ENCODE measurements at regions not wholly inside any gene's neighbourhood (a gene's known extent, or its start where the extent isn't known, plus 50 kb on each side); places are given as distances from the start of the nearest gene placed in this dataset.

- intact Hi-C loops (cut with DNase I) = no loop called here
- Histone ChIP-seq H3K4me3 (no peak overlapping the region), H3K27ac (no peak overlapping the region), H3K36me3 (no peaks in the 10 kb centered on the region), H3K4me1 (peaks cover 7% of the 10 kb centered on the region), H3K9me3 (no peaks in the 10 kb centered on the region), H3K27me3 (no peaks in the 10 kb centered on the region)
- TF ChIP-seq POLR2AphosphoS5 (IDR thresholded peaks at IDR 0.05; ENCODE audit: insufficient read depth in 1 of 2, low read depth in 1 of 2) (no peak), POLR2A (IDR thresholded peaks at IDR 0.05) (no peak), CTCF (IDR thresholded peaks at IDR 0.05) (no peak)
- DNase-seq (ENCODE audit: extremely low spot score in 2 of 2) = no peak
These were observed 189.9 kb upstream of the PRLR start for GRCh38 chr5:35420200-35420599.

GRCh38 chr5:35417040-35417439, 186.8 kb upstream of the PRLR start:
- DNase-seq (ENCODE audit: extremely low spot score in 2 of 2) = no peak
- H3K4me1 ChIP-seq = peaks cover 7% of the 10 kb centered on the region
- intact Hi-C loops (cut with DNase I) = no loop called here

GRCh38 chr5:35416217-35416988, 186.1 kb upstream of the PRLR start:
- peak overlapping the region; percentile 10 for H3K27ac ChIP-seq
- no peaks in the 10 kb centered on the region for H3K36me3 ChIP-seq
- TF ChIP-seq POLR2A (IDR thresholded peaks at IDR 0.05) (no peak), POLR2AphosphoS5 (IDR thresholded peaks at IDR 0.05; ENCODE audit: insufficient read depth in 1 of 2, low read depth in 1 of 2) (no peak), CTCF (IDR thresholded peaks at IDR 0.05) (no peak)
- no peaks in the 10 kb centered on the region for H3K9me3 ChIP-seq
- peaks cover 7% of the 10 kb centered on the region for H3K4me1 ChIP-seq
- no peak overlapping the region for H3K4me3 ChIP-seq
- DNase-seq (ENCODE audit: extremely low spot score in 2 of 2) = no peak
- no peaks in the 10 kb centered on the region for H3K27me3 ChIP-seq
- intact Hi-C loops (cut with DNase I) = no loop called here

More at GRCh38 chr5:35417040-35417439, 186.8 kb upstream of the PRLR start:
- Histone ChIP-seq H3K9me3 (no peaks in the 10 kb centered on the region), H3K4me3 (no peak overlapping the region), H3K27me3 (no peaks in the 10 kb centered on the region), H3K27ac (no peak overlapping the region), H3K36me3 (no peaks in the 10 kb centered on the region)
- TF ChIP-seq POLR2A (IDR thresholded peaks at IDR 0.05) (no peak), CTCF (IDR thresholded peaks at IDR 0.05) (no peak), POLR2AphosphoS5 (IDR thresholded peaks at IDR 0.05; ENCODE audit: insufficient read depth in 1 of 2, low read depth in 1 of 2) (no peak)

- H3K27me3 ChIP-seq = no peaks in the 10 kb centered on the region
- no peak for DNase-seq (ENCODE audit: extremely low spot score in 2 of 2)
- peaks cover 7% of the 10 kb centered on the region for H3K4me1 ChIP-seq
- no peaks in the 10 kb centered on the region for H3K36me3 ChIP-seq
- no peak overlapping the region for H3K4me3 ChIP-seq
- H3K27ac ChIP-seq = no peak overlapping the region
- no peaks in the 10 kb centered on the region for H3K9me3 ChIP-seq
- intact Hi-C loops (cut with DNase I) = no loop called here
- TF ChIP-seq POLR2AphosphoS5 (IDR thresholded peaks at IDR 0.05; ENCODE audit: insufficient read depth in 1 of 2, low read depth in 1 of 2) = no peak
- no peak for TF ChIP-seq CTCF (IDR thresholded peaks at IDR 0.05)
- TF ChIP-seq POLR2A (IDR thresholded peaks at IDR 0.05) = no peak
These were observed 185.0 kb upstream of the PRLR start for GRCh38 chr5:35415309-35415708.

DNA sequence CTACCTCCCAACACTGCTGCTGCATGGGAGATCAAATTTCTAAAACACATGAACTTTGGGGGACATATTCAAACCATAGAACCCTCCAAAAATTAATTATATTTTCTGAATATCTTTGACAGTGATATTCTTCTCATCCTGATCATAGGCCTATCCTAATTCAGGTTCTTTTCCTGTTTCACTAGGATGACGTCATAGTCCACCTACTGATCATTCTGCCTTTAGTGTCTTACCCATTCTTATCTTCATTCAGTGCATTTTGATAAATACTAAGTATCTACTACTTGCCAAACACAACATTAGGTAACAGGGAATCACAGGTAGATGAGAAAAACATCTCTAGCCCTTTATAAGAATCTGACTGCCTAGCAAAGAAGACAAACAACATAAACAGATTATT, 179.1 kb upstream of the PRLR start:
- intact Hi-C loops (cut with DNase I) = no loop called here
- Histone ChIP-seq H3K4me3 (no peak overlapping the region), H3K27ac (no peak overlapping the region), H3K36me3 (no peaks in the 10 kb centered on the region), H3K4me1 (no peaks in the 10 kb centered on the region), H3K9me3 (no peaks in the 10 kb centered on the region), H3K27me3 (no peaks in the 10 kb centered on the region)
- TF ChIP-seq POLR2A (IDR thresholded peaks at IDR 0.05) = no peak
- no peak for TF ChIP-seq CTCF (IDR thresholded peaks at IDR 0.05)
- TF ChIP-seq POLR2AphosphoS5 (IDR thresholded peaks at IDR 0.05; ENCODE audit: insufficient read depth in 1 of 2, low read depth in 1 of 2) = no peak
- DNase-seq (ENCODE audit: extremely low spot score in 2 of 2) = no peak

Data from vagina (tissue), 2 donors.